GM20000 (cell line): ENCODE measurements at regions not wholly inside any gene's neighbourhood (a gene's known extent, or its start where the extent isn't known, plus 50 kb on each side); places are given as distances from the start of the nearest gene placed in this dataset.

Experiments
- DNase-seq: peaks from one replicate; pipeline ENCODE4 v3.0.0; 2012; ENCODE audit warnings: low spot score
- TF ChIP-seq, protein P1 (sequence below): IDR thresholded peaks from 2 replicates; pipeline ENCODE4 v1.5.1; 2012; ENCODE audit warnings: mild to moderate bottlenecking, control low read depth; ENCODE audit errors: extremely low read depth, missing control alignments

GRCh38 chr18:39843546-39843945, 2111.5 kb upstream of the PIK3C3 start:
- TF ChIP-seq, protein P1, sequence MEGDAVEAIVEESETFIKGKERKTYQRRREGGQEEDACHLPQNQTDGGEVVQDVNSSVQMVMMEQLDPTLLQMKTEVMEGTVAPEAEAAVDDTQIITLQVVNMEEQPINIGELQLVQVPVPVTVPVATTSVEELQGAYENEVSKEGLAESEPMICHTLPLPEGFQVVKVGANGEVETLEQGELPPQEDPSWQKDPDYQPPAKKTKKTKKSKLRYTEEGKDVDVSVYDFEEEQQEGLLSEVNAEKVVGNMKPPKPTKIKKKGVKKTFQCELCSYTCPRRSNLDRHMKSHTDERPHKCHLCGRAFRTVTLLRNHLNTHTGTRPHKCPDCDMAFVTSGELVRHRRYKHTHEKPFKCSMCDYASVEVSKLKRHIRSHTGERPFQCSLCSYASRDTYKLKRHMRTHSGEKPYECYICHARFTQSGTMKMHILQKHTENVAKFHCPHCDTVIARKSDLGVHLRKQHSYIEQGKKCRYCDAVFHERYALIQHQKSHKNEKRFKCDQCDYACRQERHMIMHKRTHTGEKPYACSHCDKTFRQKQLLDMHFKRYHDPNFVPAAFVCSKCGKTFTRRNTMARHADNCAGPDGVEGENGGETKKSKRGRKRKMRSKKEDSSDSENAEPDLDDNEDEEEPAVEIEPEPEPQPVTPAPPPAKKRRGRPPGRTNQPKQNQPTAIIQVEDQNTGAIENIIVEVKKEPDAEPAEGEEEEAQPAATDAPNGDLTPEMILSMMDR: no peak
- no peak for DNase-seq

- TF ChIP-seq, protein P1: no peak
- no peak for DNase-seq
These were observed 2112.6 kb upstream of the PIK3C3 start for GRCh38 chr18:39842366-39842914.

GRCh38 chr18:39841482-39842365, 2113.3 kb upstream of the PIK3C3 start:
- DNase-seq: no peak
- TF ChIP-seq, protein P1: no peak

DNA sequence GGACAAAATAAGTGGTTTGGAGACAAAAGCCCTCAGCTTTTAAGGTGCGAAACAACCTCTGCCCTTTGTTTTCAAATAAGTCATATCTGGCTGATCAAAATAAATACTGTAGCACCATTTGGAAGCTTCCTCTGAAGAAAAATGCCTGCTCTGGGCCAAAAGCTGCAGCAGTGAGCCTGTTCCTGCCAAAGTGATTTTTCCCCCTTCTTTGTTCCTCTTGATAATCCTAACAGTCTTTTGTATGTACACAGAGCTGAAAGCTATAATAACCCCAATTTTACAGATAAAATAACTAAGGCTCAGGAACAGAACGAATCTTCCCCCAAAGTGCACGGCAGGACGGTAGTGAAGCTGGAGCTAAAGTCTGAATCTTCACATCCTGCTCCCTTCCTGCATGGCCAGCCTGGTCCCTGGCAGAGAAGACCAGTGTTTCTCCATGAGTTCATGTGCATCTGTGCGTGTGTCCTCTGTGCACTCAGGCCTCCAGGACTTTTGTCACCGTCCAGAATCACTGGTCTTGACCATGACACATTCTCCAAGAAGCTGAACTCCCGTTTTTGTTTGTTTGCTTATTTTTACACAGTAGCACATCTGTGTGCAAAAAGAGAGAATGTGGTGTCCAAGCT, 2114.1 kb upstream of the PIK3C3 start:
- TF ChIP-seq, protein P1: no peak
- DNase-seq: no peak

GRCh38 chr18:39840406-39840805, 2114.6 kb upstream of the PIK3C3 start:
- TF ChIP-seq, protein P1: no peak
- no peak for DNase-seq

- no peak for DNase-seq
- TF ChIP-seq, protein P1: no peak
These were observed 2115.3 kb upstream of the PIK3C3 start for GRCh38 chr18:39839782-39840181.

DNA sequence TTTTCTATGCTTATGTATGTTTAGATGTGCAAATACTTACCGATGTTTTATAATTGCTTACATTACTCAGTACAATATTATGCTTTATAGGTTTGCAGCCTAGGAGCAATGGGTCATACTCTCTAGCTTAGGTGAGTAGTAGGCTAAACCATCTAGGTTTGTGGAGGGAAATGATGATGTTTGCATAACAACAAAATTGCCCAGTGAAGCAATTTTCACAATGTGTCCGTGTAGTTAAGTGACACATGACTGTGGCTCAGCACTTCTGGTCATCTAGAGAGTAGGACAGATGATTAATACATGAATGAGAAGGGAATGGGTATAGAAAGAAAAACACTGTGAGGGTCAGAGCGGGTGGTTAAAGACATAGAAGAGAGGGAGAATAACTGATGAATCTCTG, 2116.2 kb upstream of the PIK3C3 start:
- DNase-seq: no peak
- TF ChIP-seq, protein P1: no peak
